ENCODE measurements at regions not wholly inside any gene's neighbourhood (a gene's known extent, or its start where the extent isn't known, plus 50 kb on each side); places are given as distances from the start of the nearest gene placed in this dataset.
A peak's percentile ranks its signal among the peaks of the same experiment; 100 is the strongest.
"Not testable (repeated sequence)": the region's sequence is repeated elsewhere in the genome, so short reads cannot be mapped to it uniquely, and the experiment has no call there.

- no peak for DNase-seq
These were observed 208.9 kb upstream of the POGK start for GRCh38 chr1:166630369-166630768.

- DNase-seq, result no peak
These were observed 201.1 kb upstream of the POGK start for GRCh38 chr1:166638137-166638536.

- DNase-seq, result not testable (repeated sequence)
These were observed 182.0 kb upstream of the POGK start for GRCh38 chr1:166657228-166657627.

- DNase-seq, result not testable (repeated sequence)
These were observed 172.5 kb upstream of the POGK start for GRCh38 chr1:166666790-166667189.

GRCh38 chr1:166667600-166667999 lies 171.7 kb upstream of the POGK start:
- DNase-seq, result not testable (repeated sequence)

- DNase-seq, result no peak
These were observed 167.6 kb upstream of the POGK start for GRCh38 chr1:166671627-166672026.

- peak; percentile 65 for DNase-seq
These were observed 165.6 kb upstream of the POGK start for GRCh38 chr1:166673722-166674121.

- DNase-seq, result peak; percentile 21
These were observed 164.1 kb upstream of the POGK start for GRCh38 chr1:166675213-166675612.

GRCh38 chr1:166676981-166677380 lies 162.3 kb upstream of the POGK start:
- peak; percentile 18 for DNase-seq

- no peak for DNase-seq
These were observed 159.9 kb upstream of the POGK start for GRCh38 chr1:166679369-166679768.

- DNase-seq, result no peak
These were observed 156.7 kb upstream of the POGK start for GRCh38 chr1:166682588-166682987.

GRCh38 chr1:166684669-166685068 lies 154.6 kb upstream of the POGK start:
- DNase-seq, result not testable (repeated sequence)

- DNase-seq, result no peak
These were observed 154.1 kb upstream of the POGK start for GRCh38 chr1:166685200-166685599.

- not testable (repeated sequence) for DNase-seq
These were observed 153.4 kb upstream of the POGK start for GRCh38 chr1:166685891-166686290.

GRCh38 chr1:166690596-166690995 lies 148.7 kb upstream of the POGK start:
- DNase-seq, result not testable (repeated sequence)

GRCh38 chr1:166691476-166691875 lies 147.8 kb upstream of the POGK start:
- peak; percentile 28 for DNase-seq

- DNase-seq, result peak; percentile 18
These were observed 146.9 kb upstream of the POGK start for GRCh38 chr1:166692346-166692745.

GRCh38 chr1:166693158-166693557 lies 146.1 kb upstream of the POGK start:
- DNase-seq, result no peak

GRCh38 chr1:166693673-166694297 lies 145.5 kb upstream of the POGK start:
- DNase-seq, result peak; percentile 51

GRCh38 chr1:166695115-166695514 lies 144.2 kb upstream of the POGK start:
- DNase-seq, result peak; percentile 19

- DNase-seq, result not testable (repeated sequence)
These were observed 143.4 kb upstream of the POGK start for GRCh38 chr1:166695834-166696233.

- DNase-seq, result no peak
These were observed 140.5 kb upstream of the POGK start for GRCh38 chr1:166698771-166699170.

- no peak for DNase-seq
These were observed 139.7 kb upstream of the POGK start for GRCh38 chr1:166699613-166700012.

GRCh38 chr1:166700696-166701095 lies 138.6 kb upstream of the POGK start:
- DNase-seq, result peak; percentile 76

GRCh38 chr1:166701603-166702100 lies 137.6 kb upstream of the POGK start:
- no peak for DNase-seq

Measured in OCI-M1 (cell line).